H1 (cell line): ENCODE measurements at regions not wholly inside any gene's neighbourhood (a gene's known extent, or its start where the extent isn't known, plus 50 kb on each side); places are given as distances from the start of the nearest gene placed in this dataset.

Experiments
- CHD7 ChIP-seq: fragments of 300-600 bp; sonication (generic); IDR thresholded peaks from 2 replicates; pipeline ENCODE4 v1.7.1; 2012; ENCODE audit warnings: low read length, moderate library complexity, mild to moderate bottlenecking, inconsistent platforms; ENCODE audit not compliant: insufficient replicate concordance
- CTBP2 ChIP-seq: IDR thresholded peaks from 2 replicates; pipeline ENCODE4 v1.7.0; 2011; ENCODE audit warnings: borderline replicate concordance, mild to moderate bottlenecking, moderate library complexity, mixed read lengths, low read length; ENCODE audit not compliant: insufficient read depth, insufficient read length
- EGR1 ChIP-seq: IDR thresholded peaks from 2 replicates; pipeline ENCODE4 v1.6.1; 2011; ENCODE audit warnings: low read depth, low read length, borderline replicate concordance
- GABPA ChIP-seq: IDR thresholded peaks from 2 replicates; pipeline ENCODE4 v1.6.1; 2011; ENCODE audit warnings: mild to moderate bottlenecking, low read length, moderate library complexity, borderline replicate concordance; ENCODE audit not compliant: insufficient read depth
- MAX ChIP-seq: IDR thresholded peaks from 2 replicates; pipeline ENCODE4 v1.6.1; 2012; ENCODE audit warnings: inconsistent platforms
- SRF ChIP-seq: IDR thresholded peaks from 2 replicates; pipeline ENCODE4 v1.6.1; 2011; ENCODE audit warnings: mild to moderate bottlenecking, low read depth, low read length, moderate library complexity
- TAF7 ChIP-seq: optimal IDR thresholded peaks from 2 replicates; pipeline ENCODE3; 2011; ENCODE audit warnings: low read depth, mild to moderate bottlenecking, inconsistent platforms, low read length, moderate library complexity, borderline replicate concordance
- YY1 ChIP-seq: IDR thresholded peaks from 2 replicates; pipeline ENCODE4 v1.6.1; 2011; ENCODE audit warnings: low read depth, mild to moderate bottlenecking, low read length

- TF ChIP-seq MAX = no peak
- TF ChIP-seq YY1 = no peak
- TF ChIP-seq EGR1 = no peak
- no peak for TF ChIP-seq TAF7
- TF ChIP-seq CTBP2 = no peak
- TF ChIP-seq SRF = no peak
- TF ChIP-seq GABPA = no peak
- no peak for TF ChIP-seq CHD7
These were observed 319.0 kb upstream of the INTU start (continued) for GRCh38 chr4:127313767-127314166.
